Hippocampal formation (tissue), 2 donors: ENCODE measurements at regions not wholly inside any gene's neighbourhood (a gene's known extent, or its start where the extent isn't known, plus 50 kb on each side); places are given as distances from the start of the nearest gene placed in this dataset.
A peak's percentile ranks its signal among the peaks of the same experiment; 100 is the strongest.

Experiments used
- DNase-seq, 2 donors: peaks; one replicate each; lab custom pipeline; 2025; lab: John Stamatoyannopoulos, UW

GRCh38 chr10:4024027-4024426 is 239.0 kb upstream of the KLF6 start:
- no peak for DNase-seq

- DNase-seq = no peak
Observed at GRCh38 chr10:4022473-4022872, 237.5 kb upstream of the KLF6 start.

GRCh38 chr10:4020631-4021030 is 235.6 kb upstream of the KLF6 start:
- DNase-seq = no peak

GRCh38 chr10:4018054-4018511 is 233.1 kb upstream of the KLF6 start:
- no peak for DNase-seq

GRCh38 chr10:4017336-4017735 is 232.3 kb upstream of the KLF6 start:
- DNase-seq = no peak

- no peak for DNase-seq
Observed at GRCh38 chr10:4016214-4016740, 231.3 kb upstream of the KLF6 start.

GRCh38 chr10:4013651-4014121 is 228.7 kb upstream of the KLF6 start:
- no peak for DNase-seq

GRCh38 chr10:4012848-4013247 is 227.8 kb upstream of the KLF6 start:
- no peak for DNase-seq

GRCh38 chr10:4011136-4011812 is 226.3 kb upstream of the KLF6 start:
- no peak for DNase-seq

- no peak for DNase-seq
Observed at GRCh38 chr10:4008676-4009382, 223.8 kb upstream of the KLF6 start.

- no peak for DNase-seq
Observed at GRCh38 chr10:4007771-4008170, 222.8 kb upstream of the KLF6 start.

GRCh38 chr10:4006858-4007257 is 221.8 kb upstream of the KLF6 start:
- DNase-seq = no peak

- DNase-seq = peak in 1 of 2 donors; percentile 14
Observed at GRCh38 chr10:4006051-4006450, 221.0 kb upstream of the KLF6 start.

GRCh38 chr10:4004990-4005389 is 220.0 kb upstream of the KLF6 start:
- DNase-seq = no peak

GRCh38 chr10:4004144-4004543 is 219.1 kb upstream of the KLF6 start:
- no peak for DNase-seq

- no peak for DNase-seq
Observed at GRCh38 chr10:4003348-4003973, 218.5 kb upstream of the KLF6 start.

- DNase-seq = no peak
Observed at GRCh38 chr10:4001811-4002210, 216.8 kb upstream of the KLF6 start.

- DNase-seq = no peak
Observed at GRCh38 chr10:3999642-4000041, 214.6 kb upstream of the KLF6 start.

- DNase-seq = no peak
Observed at GRCh38 chr10:3996697-3997096, 211.7 kb upstream of the KLF6 start.

- DNase-seq = no peak
Observed at GRCh38 chr10:3995302-3996210, 210.5 kb upstream of the KLF6 start.

- DNase-seq = no peak
Observed at GRCh38 chr10:3992382-3993178, 207.6 kb upstream of the KLF6 start.
